SH-SY5Y (cell line): ENCODE measurements at regions not wholly inside any gene's neighbourhood (a gene's known extent, or its start where the extent isn't known, plus 50 kb on each side); places are given as distances from the start of the nearest gene placed in this dataset.

Source experiments
- GATA2 ChIP-seq: IDR thresholded peaks from 2 replicates; pipeline ENCODE4 v1.6.1; 2011; ENCODE audit warnings: mild to moderate bottlenecking, low read depth, low read length
- GATA3 ChIP-seq: IDR thresholded peaks from 2 replicates; pipeline ENCODE4 v1.6.1; 2011; ENCODE audit warnings: low read depth, mild to moderate bottlenecking, low read length, moderate library complexity

DNA sequence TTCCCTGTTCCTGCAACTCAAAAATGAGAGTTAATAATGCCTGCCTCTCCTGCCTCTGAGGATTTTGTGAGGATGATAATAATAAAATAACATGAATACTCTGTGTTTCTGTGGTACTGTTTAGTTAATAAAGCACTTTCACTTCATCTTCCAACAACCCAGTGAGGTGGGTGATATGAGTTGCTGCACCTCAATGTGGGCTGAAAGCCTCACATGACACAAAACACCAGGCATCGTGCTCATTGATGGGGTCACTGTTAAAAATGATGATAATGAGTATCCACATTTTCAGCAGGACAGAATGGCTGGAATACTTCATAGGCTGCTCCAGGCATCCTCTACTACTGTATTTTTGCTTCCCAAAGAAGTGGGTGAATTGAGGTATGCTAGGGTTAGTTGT is 222.8 kb upstream of the NRP1 start:
- TF ChIP-seq GATA2 = no peak
- TF ChIP-seq GATA3 = no peak
